ENCODE measurements at regions not wholly inside any gene's neighbourhood (a gene's known extent, or its start where the extent isn't known, plus 50 kb on each side); places are given as distances from the start of the nearest gene placed in this dataset.

- CTCF ChIA-PET: interaction anchor here (1.2 kb wide), 1 partner anchor 597 kb away, joined by 3 read pairs; no protein-coding TSS in a partner anchor
- no peaks in the 10 kb centered on the region for H3K4me1 Mint-ChIP-seq
- DNase-seq: no peak
- no peaks in the 10 kb centered on the region for H3K9me3 Mint-ChIP-seq
- no peaks in the 10 kb centered on the region for H3K36me3 Mint-ChIP-seq
- H3K27me3 Mint-ChIP-seq: no peaks in the 10 kb centered on the region
- no peak overlapping the region for H3K27ac Mint-ChIP-seq
- no peak overlapping the region for H3K4me3 Mint-ChIP-seq
Measured at GRCh38 chr10:128865436-128866195, 601.4 kb upstream of the MGMT start.

GRCh38 chr10:128866551-128866950 is 600.5 kb upstream of the MGMT start:
- Mint-ChIP-seq H3K4me3 (no peak overlapping the region), H3K27ac (no peak overlapping the region), H3K9me3 (no peaks in the 10 kb centered on the region), H3K4me1 (no peaks in the 10 kb centered on the region), H3K36me3 (no peaks in the 10 kb centered on the region), H3K27me3 (no peaks in the 10 kb centered on the region)
- no peak for DNase-seq
- CTCF ChIA-PET: interaction anchor here (1.2 kb wide), 1 partner anchor 598 kb away, joined by 3 read pairs; no protein-coding TSS in a partner anchor

GRCh38 chr10:128867210-128867609 is 599.8 kb upstream of the MGMT start:
- Mint-ChIP-seq H3K36me3 (no peaks in the 10 kb centered on the region), H3K27ac (no peak overlapping the region), H3K4me3 (no peak overlapping the region), H3K9me3 (no peaks in the 10 kb centered on the region), H3K27me3 (no peaks in the 10 kb centered on the region), H3K4me1 (no peaks in the 10 kb centered on the region)
- DNase-seq: no peak
- CTCF ChIA-PET: no interaction called here

- CTCF ChIA-PET: no interaction called here
- no peaks in the 10 kb centered on the region for H3K9me3 Mint-ChIP-seq
- H3K4me3 Mint-ChIP-seq: no peak overlapping the region
- no peak for DNase-seq
- no peak overlapping the region for H3K27ac Mint-ChIP-seq
- no peaks in the 10 kb centered on the region for H3K36me3 Mint-ChIP-seq
- no peaks in the 10 kb centered on the region for H3K4me1 Mint-ChIP-seq
- no peaks in the 10 kb centered on the region for H3K27me3 Mint-ChIP-seq
Measured at GRCh38 chr10:128867819-128868218, 599.2 kb upstream of the MGMT start.

GRCh38 chr10:128868481-128868880 is 598.6 kb upstream of the MGMT start:
- no peaks in the 10 kb centered on the region for H3K36me3 Mint-ChIP-seq
- H3K9me3 Mint-ChIP-seq: no peaks in the 10 kb centered on the region
- H3K27me3 Mint-ChIP-seq: no peaks in the 10 kb centered on the region
- DNase-seq: no peak
- CTCF ChIA-PET: no interaction called here
- H3K27ac Mint-ChIP-seq: no peak overlapping the region
- H3K4me3 Mint-ChIP-seq: no peak overlapping the region
- H3K4me1 Mint-ChIP-seq: no peaks in the 10 kb centered on the region

GRCh38 chr10:128869101-128869749 is 597.8 kb upstream of the MGMT start:
- CTCF ChIA-PET: no interaction called here
- H3K27me3 Mint-ChIP-seq: no peaks in the 10 kb centered on the region

GRCh38 chr10:128870830-128871597 is 596.0 kb upstream of the MGMT start:
- CTCF ChIA-PET: no interaction called here
- no peak overlapping the region for H3K4me3 Mint-ChIP-seq
- H3K9me3 Mint-ChIP-seq: no peaks in the 10 kb centered on the region
- H3K27ac Mint-ChIP-seq: no peak overlapping the region
- H3K36me3 Mint-ChIP-seq: no peaks in the 10 kb centered on the region
- H3K4me1 Mint-ChIP-seq: no peaks in the 10 kb centered on the region
- H3K27me3 Mint-ChIP-seq: no peaks in the 10 kb centered on the region
- no peak for DNase-seq

More at GRCh38 chr10:128869101-128869749, 597.8 kb upstream of the MGMT start:
- Mint-ChIP-seq H3K4me3 (no peak overlapping the region), H3K36me3 (no peaks in the 10 kb centered on the region), H3K9me3 (no peaks in the 10 kb centered on the region), H3K27ac (no peak overlapping the region), H3K4me1 (no peaks in the 10 kb centered on the region)
- no peak for DNase-seq

- Mint-ChIP-seq H3K4me3 (no peak overlapping the region), H3K4me1 (no peaks in the 10 kb centered on the region), H3K9me3 (no peaks in the 10 kb centered on the region), H3K27ac (no peak overlapping the region), H3K36me3 (no peaks in the 10 kb centered on the region), H3K27me3 (no peaks in the 10 kb centered on the region)
- no peak for DNase-seq
- CTCF ChIA-PET: no interaction called here
Measured at GRCh38 chr10:128871671-128872231, 595.3 kb upstream of the MGMT start.

- CTCF ChIA-PET: no interaction called here
- H3K9me3 Mint-ChIP-seq: no peaks in the 10 kb centered on the region
- no peak overlapping the region for H3K27ac Mint-ChIP-seq
- H3K4me1 Mint-ChIP-seq: no peaks in the 10 kb centered on the region
- no peaks in the 10 kb centered on the region for H3K36me3 Mint-ChIP-seq
- H3K4me3 Mint-ChIP-seq: no peak overlapping the region
- no peaks in the 10 kb centered on the region for H3K27me3 Mint-ChIP-seq
- no peak for DNase-seq
Measured at GRCh38 chr10:128873411-128874054, 593.5 kb upstream of the MGMT start.

- Mint-ChIP-seq H3K27ac (no peak overlapping the region), H3K27me3 (no peaks in the 10 kb centered on the region), H3K9me3 (no peaks in the 10 kb centered on the region), H3K4me3 (no peak overlapping the region), H3K36me3 (no peaks in the 10 kb centered on the region), H3K4me1 (no peaks in the 10 kb centered on the region)
- CTCF ChIA-PET: no interaction called here
- DNase-seq: no peak
Measured at GRCh38 chr10:128874331-128874730, 592.7 kb upstream of the MGMT start.

GRCh38 chr10:128875030-128875744 is 591.9 kb upstream of the MGMT start:
- Mint-ChIP-seq H3K9me3 (no peaks in the 10 kb centered on the region), H3K27me3 (no peaks in the 10 kb centered on the region), H3K27ac (no peak overlapping the region), H3K4me3 (no peak overlapping the region), H3K4me1 (no peaks in the 10 kb centered on the region), H3K36me3 (no peaks in the 10 kb centered on the region)
- CTCF ChIA-PET: no interaction called here
- no peak for DNase-seq

- Mint-ChIP-seq H3K36me3 (no peaks in the 10 kb centered on the region), H3K27ac (no peak overlapping the region), H3K4me1 (no peaks in the 10 kb centered on the region), H3K27me3 (no peaks in the 10 kb centered on the region), H3K4me3 (no peak overlapping the region), H3K9me3 (no peaks in the 10 kb centered on the region)
- DNase-seq: no peak
- CTCF ChIA-PET: no interaction called here
Measured at GRCh38 chr10:128875956-128876736, 590.9 kb upstream of the MGMT start.

- Mint-ChIP-seq H3K36me3 (no peaks in the 10 kb centered on the region), H3K4me3 (no peak overlapping the region)
- CTCF ChIA-PET: no interaction called here
Measured at GRCh38 chr10:128877141-128877540, 589.9 kb upstream of the MGMT start.

More at GRCh38 chr10:128877141-128877540, 589.9 kb upstream of the MGMT start:
- Mint-ChIP-seq H3K9me3 (no peaks in the 10 kb centered on the region), H3K27ac (no peak overlapping the region), H3K27me3 (no peaks in the 10 kb centered on the region), H3K4me1 (no peaks in the 10 kb centered on the region)
- DNase-seq: no peak

Data from activated naive CD4-positive, alpha-beta T cell treated with anti-CD3 and anti-CD28 coated beads, Interleukin-2, amount 10 ng/mL, durations not matched to agents 7 days and 5 days (primary cell).